Anterior cingulate cortex (tissue), 58 donors: ENCODE measurements at regions not wholly inside any gene's neighbourhood (a gene's known extent, or its start where the extent isn't known, plus 50 kb on each side); places are given as distances from the start of the nearest gene placed in this dataset.
"Not testable (repeated sequence)": the region's sequence is repeated elsewhere in the genome, so short reads cannot be mapped to it uniquely, and the experiment has no call there.

Source experiments
- DNase-seq, 58 donors: peaks; one replicate each; lab custom pipeline; 2025; lab: John Stamatoyannopoulos, UW

- DNase-seq = no peak
Observed at GRCh38 chr17:13106171-13106570, 88.3 kb upstream of the ELAC2 start.

GRCh38 chr17:13104576-13104975 is 86.7 kb upstream of the ELAC2 start:
- no peak for DNase-seq

- DNase-seq = no peak
Observed at GRCh38 chr17:13102477-13102876, 84.7 kb upstream of the ELAC2 start.

GRCh38 chr17:13099926-13100325 is 82.1 kb upstream of the ELAC2 start:
- DNase-seq = no peak

GRCh38 chr17:13099089-13099735 is 81.4 kb upstream of the ELAC2 start:
- no peak for DNase-seq

- DNase-seq = no peak
Observed at GRCh38 chr17:13096291-13096690, 78.5 kb upstream of the ELAC2 start.

- not testable (repeated sequence) for DNase-seq
Observed at GRCh38 chr17:13092010-13092409, 74.2 kb upstream of the ELAC2 start.

- DNase-seq = no peak
Observed at GRCh38 chr17:13088666-13089065, 70.8 kb upstream of the ELAC2 start.

GRCh38 chr17:13087802-13088201 is 70.0 kb upstream of the ELAC2 start:
- DNase-seq = no peak

- no peak for DNase-seq
Observed at GRCh38 chr17:13086142-13086769, 68.4 kb upstream of the ELAC2 start.

GRCh38 chr17:13085578-13085977 is 67.8 kb upstream of the ELAC2 start:
- no peak for DNase-seq

- DNase-seq = no peak
Observed at GRCh38 chr17:13084420-13084819, 66.6 kb upstream of the ELAC2 start.

GRCh38 chr17:13078591-13079385 is 61.0 kb upstream of the ELAC2 start:
- DNase-seq = no peak

GRCh38 chr17:13076905-13077304 is 59.1 kb upstream of the ELAC2 start:
- DNase-seq = no peak

GRCh38 chr17:13074026-13074425 is 56.2 kb upstream of the ELAC2 start:
- DNase-seq = no peak

- no peak for DNase-seq
Observed at GRCh38 chr17:13073018-13073417, 55.2 kb upstream of the ELAC2 start.

GRCh38 chr17:13070732-13071131 is 52.9 kb upstream of the ELAC2 start:
- no peak for DNase-seq

GRCh38 chr17:13067629-13068303 is 49.9 kb upstream of the ELAC2 start:
- no peak for DNase-seq
